DOHH2 (cell line): ENCODE measurements at regions not wholly inside any gene's neighbourhood (a gene's known extent, or its start where the extent isn't known, plus 50 kb on each side); places are given as distances from the start of the nearest gene placed in this dataset.

ENCODE experiments used
- CTCF ChIP-seq: fragments of 200-600 bp; sonication (generic); IDR thresholded peaks from one replicate; pipeline ENCODE4 v1.5.1; 2014; ENCODE audit warnings: antibody characterized with exemption, mild to moderate bottlenecking, low read depth, low read length; ENCODE audit not compliant: poor library complexity, severe bottlenecking
- EZH2phosphoT487 ChIP-seq: fragments of 200-600 bp; sonication (generic); IDR thresholded peaks from 2 replicates; pipeline ENCODE4 v1.6.1; 2017; ENCODE audit warnings: borderline replicate concordance, mild to moderate bottlenecking, antibody characterized with exemption, low read length, moderate library complexity, mixed read lengths

GRCh38 chr9:19553441-19553840 lies 144.6 kb downstream of the ACER2 start:
- no peak for TF ChIP-seq CTCF
- TF ChIP-seq EZH2phosphoT487: no peak
